B cell (primary cell): ENCODE measurements at regions not wholly inside any gene's neighbourhood (a gene's known extent, or its start where the extent isn't known, plus 50 kb on each side); places are given as distances from the start of the nearest gene placed in this dataset.

ENCODE experiments used
- CTCF ChIP-seq: fragments of 200-600 bp; IDR thresholded peaks from one replicate; pipeline ENCODE4 v1.8.0; 2022; ENCODE audit warnings: antibody characterized with exemption, mild to moderate bottlenecking
- EZH2 ChIP-seq: IDR thresholded peaks from 2 replicates; pipeline ENCODE4 v1.6.1; 2012; ENCODE audit warnings: borderline replicate concordance, low read depth, mild to moderate bottlenecking, moderate library complexity, low read length; ENCODE audit not compliant: insufficient read depth, poor library complexity, severe bottlenecking

GRCh38 chr20:8079976-8080375 is 52.1 kb upstream of the PLCB1 start:
- TF ChIP-seq CTCF (no peak), EZH2 (no peak)
